GM12878 (cell line): ENCODE measurements at regions not wholly inside any gene's neighbourhood (a gene's known extent, or its start where the extent isn't known, plus 50 kb on each side); places are given as distances from the start of the nearest gene placed in this dataset.

Experiments
- ATAC-seq: fragments of 200-7000 bp; cut with Tn5 transposase; 3 replicates; pipeline ENCODE4 v1.9.1; 2020; ENCODE audit warnings: mild to moderate bottlenecking, moderate library complexity
- BruUV-seq: library from RNA; stranded (reverse); fragments of 400-500 nt; replicated peaks from 2 replicates; lab custom pipeline; 2021; lab: Mats Ljungman, UMichigan
- CTCF ChIA-PET: fragments of 300-600 bp; sonication (Branson Sonifier 250); formaldehyde crosslinking; extraction: SDS; loops from one replicate; lab custom pipeline; 2021; ENCODE audit warnings: inconsistent platforms; lab: Yijun Ruan, JAX
- POLR2A ChIA-PET: fragments of 350-600 bp; formaldehyde crosslinking; extraction: SDS; loops from one replicate; lab custom pipeline; 2021; ENCODE audit warnings: inconsistent platforms; lab: Charles Lee
- RAD21 ChIA-PET: fragments of 300-600 bp; sonication (Branson Sonifier 250); formaldehyde crosslinking; loops from one replicate; lab custom pipeline; 2023; ENCODE audit warnings: antibody characterized with exemption; ENCODE audit not compliant: unreplicated experiment; lab: Charles Lee
- SMC1A ChIA-PET: fragments of 300-600 bp; sonication (Branson Sonifier 250); formaldehyde crosslinking; loops from one replicate; lab custom pipeline; 2023; ENCODE audit not compliant: unreplicated experiment, uncharacterized antibody; lab: Charles Lee
- DNase-seq: peaks from one replicate; pipeline ENCODE4 v3.0.0-alpha.2; 2011; ENCODE audit warnings: low read depth, low spot score
- FAIRE-seq: peaks from 3 replicates; lab custom pipeline; 2011; peaks lifted over from hg19 to GRCh38; lab: Jason Lieb, UNC
- H2AFZ ChIP-seq: 2 replicates; pipeline ENCODE4 v1.6.0; 2011; ENCODE audit warnings: low read depth, low read length, control low read depth; ENCODE audit not compliant: control insufficient read depth
- H3K27ac ChIP-seq: 2 replicates; pipeline ENCODE4 v1.5.1; 2011; ENCODE audit warnings: control low read depth; ENCODE audit not compliant: control insufficient read depth, insufficient read depth
- H3K27me3 ChIP-seq, 2 experiments: replicated peaks in 1 of 2; 2 replicates each; pipeline versions ENCODE4 v1.6.0 to v1.6.1; 2011; ENCODE audit warnings: low read length in 1 of 2; ENCODE audit not compliant: control insufficient read depth in 2 of 2, insufficient read depth in 2 of 2
- H3K36me3 ChIP-seq, 2 experiments: 2 replicates each; pipeline ENCODE4 v1.5.1; 2011; ENCODE audit warnings: low read length in 1 of 2; ENCODE audit not compliant: control insufficient read depth in 2 of 2, insufficient read depth in 2 of 2
- H3K4me1 ChIP-seq: 2 replicates; pipeline ENCODE4 v1.6.1; 2011; ENCODE audit warnings: mild to moderate bottlenecking, low read length, moderate library complexity, mixed read lengths; ENCODE audit not compliant: control insufficient read depth, insufficient read depth
- H3K4me2 ChIP-seq: 2 replicates; pipeline ENCODE4 v1.6.0; 2011; ENCODE audit warnings: control low read depth; ENCODE audit not compliant: control insufficient read depth, insufficient read depth
- H3K4me3 ChIP-seq: fragments of 200-600 bp; sonication (generic); 2 replicates; pipeline ENCODE4 v1.5.1; 2016
- H3K79me2 ChIP-seq: 2 replicates; pipeline ENCODE4 v1.6.0; 2011; ENCODE audit warnings: low read length; ENCODE audit not compliant: control insufficient read depth, insufficient read depth
- H3K9ac ChIP-seq: 2 replicates; pipeline ENCODE4 v1.8.0; 2011; ENCODE audit warnings: low read length, control low read depth, mixed read lengths; ENCODE audit not compliant: control insufficient read depth, insufficient read depth
- H3K9me3 ChIP-seq: replicated peaks from 3 replicates; pipeline ENCODE4 v1.5.1; 2011; ENCODE audit warnings: mild to moderate bottlenecking, low read length; ENCODE audit not compliant: control insufficient read depth, insufficient read depth
- H4K20me1 ChIP-seq: 2 replicates; pipeline ENCODE4 v1.6.0; 2011; ENCODE audit not compliant: control insufficient read depth, insufficient read depth
- ATF7 ChIP-seq: fragments of 450-650 bp; IDR thresholded peaks from 2 replicates; pipeline ENCODE4 v1.6.1; 2016; ENCODE audit warnings: low read depth, mild to moderate bottlenecking
- BMI1 ChIP-seq: fragments of 450-650 bp; IDR thresholded peaks from 2 replicates; pipeline ENCODE4 v1.6.1; 2016; ENCODE audit warnings: mild to moderate bottlenecking, moderate library complexity, borderline replicate concordance
- CREB1 ChIP-seq: IDR thresholded peaks from 2 replicates; pipeline ENCODE4 v1.6.1; 2012; ENCODE audit warnings: low read depth, mild to moderate bottlenecking, inconsistent platforms
- HCFC1 ChIP-seq: fragments of 150-350 bp; IDR thresholded peaks from 2 replicates; pipeline ENCODE4 v1.6.1; 2014; ENCODE audit warnings: low read length
- MTA3 ChIP-seq: IDR thresholded peaks from 2 replicates; pipeline ENCODE4 v1.6.1; 2012; ENCODE audit warnings: low read length, inconsistent platforms, borderline replicate concordance
- PAX8 ChIP-seq: fragments of 450-650 bp; IDR thresholded peaks from 2 replicates; pipeline ENCODE4 v1.6.1; 2017; ENCODE audit warnings: mild to moderate bottlenecking, moderate library complexity
- RAD51 ChIP-seq: fragments of 450-650 bp; IDR thresholded peaks from 2 replicates; pipeline ENCODE4 v1.6.1; 2016; ENCODE audit warnings: moderate library complexity, mild to moderate bottlenecking, inconsistent platforms
- STAT1 ChIP-seq: fragments of 450-650 bp; conservative IDR thresholded peaks from 2 replicates; pipeline ENCODE4 v1.6.1; 2014; ENCODE audit warnings: antibody characterized with exemption, mild to moderate bottlenecking
- SUZ12 ChIP-seq: fragments of 200-600 bp; sonication (generic); IDR thresholded peaks from one replicate; pipeline ENCODE4 v1.6.1; 2018; ENCODE audit warnings: antibody characterized with exemption, mild to moderate bottlenecking; ENCODE audit not compliant: unreplicated experiment
- YBX1 ChIP-seq: fragments of 450-650 bp; IDR thresholded peaks from 2 replicates; pipeline ENCODE4 v1.6.1; 2016; ENCODE audit warnings: antibody characterized with exemption
- ZBTB33 ChIP-seq: fragments of 450-650 bp; IDR thresholded peaks from 2 replicates; pipeline ENCODE4 v1.6.1; 2017; ENCODE audit warnings: mild to moderate bottlenecking
- ZNF687 ChIP-seq: fragments of 450-650 bp; IDR thresholded peaks from 2 replicates; pipeline ENCODE4 v1.6.1; 2017; ENCODE audit warnings: mild to moderate bottlenecking, moderate library complexity
- WGBS: methylation state at CpG from one replicate; pipeline ENCODE4 v1.1.6; 2016; ENCODE audit warnings: low lambda C conversion rate; ENCODE audit not compliant: insufficient replicate concordance, insufficient coverage; ENCODE audit errors: missing lambda C conversion rate; 5-methylcytosine and 5-hydroxymethylcytosine counted together
- in situ Hi-C: fragments of 300-500 bp; cut with MboI; formaldehyde crosslinking; loops from 9 replicates; pipeline ENCODE4 v1.14.3; 2018; ENCODE audit warnings: mixed read lengths
- intact Hi-C: fragments of 100-400 bp; cut with micrococcal nuclease; formaldehyde crosslinking; loops from one replicate; pipeline ENCODE4 v1.14.2; 2022; ENCODE audit not compliant: unreplicated experiment
- TF ChIP-seq, protein P1 (sequence below): IDR thresholded peaks from 2 replicates; pipeline ENCODE4 v1.6.1; 2011; ENCODE audit warnings: borderline replicate concordance, low read depth, mild to moderate bottlenecking, moderate library complexity, low read length; ENCODE audit not compliant: insufficient read depth, poor library complexity, severe bottlenecking
- TF ChIP-seq, protein P2 (sequence below): fragments of 150-350 bp; IDR thresholded peaks from 2 replicates; pipeline ENCODE4 v1.6.1; 2016; ENCODE audit warnings: low read depth, low read length

- TF ChIP-seq ZBTB33 = no peak
These were observed 496.8 kb upstream of the ZEB2 start (continued) for GRCh38 chr2:145016711-145017110.

DNA sequence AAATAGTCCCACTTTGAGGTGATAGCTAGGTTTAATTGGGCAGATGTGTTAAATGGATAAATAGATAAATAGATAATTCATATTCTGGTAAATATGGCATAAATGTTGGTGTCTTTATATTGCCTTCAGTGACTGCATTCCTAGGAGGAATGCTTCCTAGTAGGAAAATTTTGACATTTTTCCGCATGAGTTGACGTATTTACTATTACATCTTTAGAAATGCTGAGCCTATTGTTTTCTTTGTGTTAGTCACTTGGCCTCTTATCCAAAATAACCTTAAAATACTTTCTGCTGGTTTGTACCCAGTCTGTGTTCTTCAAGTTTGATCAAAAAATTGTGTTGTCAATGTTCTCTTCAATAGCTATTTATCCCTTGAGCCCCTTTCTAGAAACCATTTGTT lies 495.6 kb upstream of the ZEB2 start:
- SMC1A ChIA-PET = no interaction called here
- Histone ChIP-seq H3K36me3 (no peaks in the 10 kb centered on the region), H3K79me2 (no peaks in the 10 kb centered on the region), H3K4me1 (no peaks in the 10 kb centered on the region), H3K9ac (no peak overlapping the region), H3K27ac (no peak overlapping the region), H3K27me3 (no peaks in the 10 kb centered on the region; a peak in 1 of 4 replicates), H2AFZ (no peak overlapping the region), H4K20me1 (no peaks in the 10 kb centered on the region), H3K9me3 (no peaks in the 10 kb centered on the region), H3K4me2 (no peak overlapping the region), H3K4me3 (no peak overlapping the region)
- POLR2A ChIA-PET = no interaction called here
- RAD21 ChIA-PET = no interaction called here
- intact Hi-C loops (no loop called here), in situ Hi-C loops (no loop called here)
- no TSS peak for BruUV-seq
- no peak for ATAC-seq
- no peak for DNase-seq
- WGBS = 88% methylated on average over 2 of the region's 2 CpGs
- CTCF ChIA-PET = interaction anchor here (1.3 kb wide), 1 partner anchor 12 kb away, joined by 3 read pairs; no protein-coding TSS in a partner anchor
- no peak for FAIRE-seq
- TF ChIP-seq BMI1 (no peak), ZNF687 (no peak), HCFC1 (no peak), STAT1 (no peak), PAX8 (no peak), MTA3 (no peak), RAD51 (no peak), YBX1 (no peak), SUZ12 (no peak), ATF7 (no peak), CREB1 (no peak)
- TF ChIP-seq, protein P1, sequence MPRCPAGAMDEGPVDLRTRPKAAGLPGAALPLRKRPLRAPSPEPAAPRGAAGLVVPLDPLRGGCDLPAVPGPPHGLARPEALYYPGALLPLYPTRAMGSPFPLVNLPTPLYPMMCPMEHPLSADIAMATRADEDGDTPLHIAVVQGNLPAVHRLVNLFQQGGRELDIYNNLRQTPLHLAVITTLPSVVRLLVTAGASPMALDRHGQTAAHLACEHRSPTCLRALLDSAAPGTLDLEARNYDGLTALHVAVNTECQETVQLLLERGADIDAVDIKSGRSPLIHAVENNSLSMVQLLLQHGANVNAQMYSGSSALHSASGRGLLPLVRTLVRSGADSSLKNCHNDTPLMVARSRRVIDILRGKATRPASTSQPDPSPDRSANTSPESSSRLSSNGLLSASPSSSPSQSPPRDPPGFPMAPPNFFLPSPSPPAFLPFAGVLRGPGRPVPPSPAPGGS = no peak
- TF ChIP-seq, protein P2, sequence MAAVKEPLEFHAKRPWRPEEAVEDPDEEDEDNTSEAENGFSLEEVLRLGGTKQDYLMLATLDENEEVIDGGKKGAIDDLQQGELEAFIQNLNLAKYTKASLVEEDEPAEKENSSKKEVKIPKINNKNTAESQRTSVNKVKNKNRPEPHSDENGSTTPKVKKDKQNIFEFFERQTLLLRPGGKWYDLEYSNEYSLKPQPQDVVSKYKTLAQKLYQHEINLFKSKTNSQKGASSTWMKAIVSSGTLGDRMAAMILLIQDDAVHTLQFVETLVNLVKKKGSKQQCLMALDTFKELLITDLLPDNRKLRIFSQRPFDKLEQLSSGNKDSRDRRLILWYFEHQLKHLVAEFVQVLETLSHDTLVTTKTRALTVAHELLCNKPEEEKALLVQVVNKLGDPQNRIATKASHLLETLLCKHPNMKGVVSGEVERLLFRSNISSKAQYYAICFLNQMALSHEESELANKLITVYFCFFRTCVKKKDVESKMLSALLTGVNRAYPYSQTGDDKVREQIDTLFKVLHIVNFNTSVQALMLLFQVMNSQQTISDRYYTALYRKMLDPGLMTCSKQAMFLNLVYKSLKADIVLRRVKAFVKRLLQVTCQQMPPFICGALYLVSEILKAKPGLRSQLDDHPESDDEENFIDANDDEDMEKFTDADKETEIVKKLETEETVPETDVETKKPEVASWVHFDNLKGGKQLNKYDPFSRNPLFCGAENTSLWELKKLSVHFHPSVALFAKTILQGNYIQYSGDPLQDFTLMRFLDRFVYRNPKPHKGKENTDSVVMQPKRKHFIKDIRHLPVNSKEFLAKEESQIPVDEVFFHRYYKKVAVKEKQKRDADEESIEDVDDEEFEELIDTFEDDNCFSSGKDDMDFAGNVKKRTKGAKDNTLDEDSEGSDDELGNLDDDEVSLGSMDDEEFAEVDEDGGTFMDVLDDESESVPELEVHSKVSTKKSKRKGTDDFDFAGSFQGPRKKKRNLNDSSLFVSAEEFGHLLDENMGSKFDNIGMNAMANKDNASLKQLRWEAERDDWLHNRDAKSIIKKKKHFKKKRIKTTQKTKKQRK = no peak
